Panc1 (cell line): ENCODE measurements at regions not wholly inside any gene's neighbourhood (a gene's known extent, or its start where the extent isn't known, plus 50 kb on each side); places are given as distances from the start of the nearest gene placed in this dataset.

Source experiments
- ATAC-seq: fragments of 200-7000 bp; cut with Tn5 transposase; 2 replicates; pipeline ENCODE4 v1.9.1; 2020; ENCODE audit warnings: mild to moderate bottlenecking, moderate library complexity
- BruUV-seq: library from RNA; stranded (reverse); fragments of 400-500 nt; replicated peaks from 2 replicates; lab custom pipeline; 2021; lab: Mats Ljungman, UMichigan
- CTCF ChIA-PET: fragments of 300-600 bp; sonication (Branson Sonifier 250); formaldehyde crosslinking; loops from one replicate; lab custom pipeline; 2022; ENCODE audit warnings: antibody characterized with exemption; lab: Charles Lee
- POLR2A ChIA-PET: fragments of 300-600 bp; sonication (Branson Sonifier 250); formaldehyde crosslinking; loops from one replicate; lab custom pipeline; 2022; ENCODE audit warnings: antibody characterized with exemption; lab: Charles Lee
- DNase-seq: peaks from one replicate; pipeline ENCODE4 v3.0.0-alpha.2; 2010; ENCODE audit warnings: low read depth, low spot score
- H3K27ac ChIP-seq: 2 replicates; pipeline ENCODE4 v1.5.1; 2011; ENCODE audit warnings: mild to moderate bottlenecking, low read length, inconsistent platforms
- H3K27me3 ChIP-seq: fragments of 200-500 bp; sonication (Bioruptor generic); 2 replicates; pipeline ENCODE4 v1.6.0; 2014; ENCODE audit warnings: low read length, inconsistent platforms; ENCODE audit not compliant: control insufficient read depth, insufficient read depth
- H3K36me3 ChIP-seq: fragments of 200-500 bp; sonication (Bioruptor generic); 2 replicates; pipeline ENCODE4 v1.5.1; 2014; ENCODE audit warnings: inconsistent platforms, mild to moderate bottlenecking, low read length, moderate library complexity; ENCODE audit not compliant: control insufficient read depth, insufficient read depth
- H3K4me1 ChIP-seq: 2 replicates; pipeline ENCODE4 v1.5.1; 2011; ENCODE audit warnings: inconsistent platforms, mild to moderate bottlenecking, low read length, moderate library complexity; ENCODE audit not compliant: control insufficient read depth, insufficient read depth
- H3K4me3 ChIP-seq, 2 experiments: 2 replicates each; pipeline ENCODE4 v1.5.1; 2011 to 2012; ENCODE audit warnings: low read depth in 2 of 2, low read length in 2 of 2, mild to moderate bottlenecking in 2 of 2, inconsistent platforms in 1 of 2, moderate library complexity in 1 of 2
- H3K9me3 ChIP-seq: fragments of 200-500 bp; sonication (Bioruptor generic); 2 replicates; pipeline ENCODE4 v1.5.1; 2014; ENCODE audit warnings: low read depth, mild to moderate bottlenecking, inconsistent platforms, low read length, moderate library complexity; ENCODE audit not compliant: control insufficient read depth, insufficient read depth
- CTCF ChIP-seq: fragments of 450-650 bp; IDR thresholded peaks from 2 replicates; pipeline ENCODE4 v1.5.1; 2017; ENCODE audit warnings: mild to moderate bottlenecking
- POLR2AphosphoS5 ChIP-seq: IDR thresholded peaks from 2 replicates; pipeline ENCODE4 v1.6.1; 2012; ENCODE audit warnings: mild to moderate bottlenecking, low read depth, low read length, moderate library complexity
- SIN3A ChIP-seq: IDR thresholded peaks from 2 replicates; pipeline ENCODE4 v1.6.1; 2012; ENCODE audit warnings: low read depth, mild to moderate bottlenecking, low read length, moderate library complexity, borderline replicate concordance; ENCODE audit not compliant: insufficient read depth
- TCF7L2 ChIP-seq: IDR thresholded peaks from 2 replicates; pipeline ENCODE4 v1.6.1; 2011; ENCODE audit warnings: mild to moderate bottlenecking, low read depth, low read length, inconsistent platforms
- in situ Hi-C: cut with HindIII; loops from 2 replicates; pipeline ENCODE4 v1.10.0; 2016; ENCODE audit warnings: low sequenced_read_pairs, low pct_unique_long_range_greater_than_20kb
- intact Hi-C: fragments of 100-400 bp; cut with micrococcal nuclease; formaldehyde crosslinking; loops from one replicate; pipeline ENCODE4 v1.10.0; 2022; ENCODE audit not compliant: unreplicated experiment
- TF ChIP-seq, protein P1 (sequence below), 2 experiments: IDR thresholded peaks; 2 replicates each; pipeline ENCODE4 v1.6.1; 2011 to 2012; ENCODE audit warnings: low read depth in 2 of 2, control low read depth in 1 of 2, low read length in 1 of 2, mild to moderate bottlenecking in 1 of 2, moderate library complexity in 1 of 2; ENCODE audit not compliant: insufficient read depth in 1 of 2

- no peaks in the 10 kb centered on the region for H3K27me3 ChIP-seq
- in situ Hi-C loops (no loop called here), intact Hi-C loops (no loop called here)
- ChIA-PET CTCF (no interaction called here), POLR2A (no interaction called here)
- DNase-seq (no peak), ATAC-seq (no peak)
- no peak overlapping the region for H3K4me3 ChIP-seq
- no peaks in the 10 kb centered on the region for H3K36me3 ChIP-seq
- no TSS peak for BruUV-seq
- TF ChIP-seq CTCF: no peak
- TF ChIP-seq, protein P1, sequence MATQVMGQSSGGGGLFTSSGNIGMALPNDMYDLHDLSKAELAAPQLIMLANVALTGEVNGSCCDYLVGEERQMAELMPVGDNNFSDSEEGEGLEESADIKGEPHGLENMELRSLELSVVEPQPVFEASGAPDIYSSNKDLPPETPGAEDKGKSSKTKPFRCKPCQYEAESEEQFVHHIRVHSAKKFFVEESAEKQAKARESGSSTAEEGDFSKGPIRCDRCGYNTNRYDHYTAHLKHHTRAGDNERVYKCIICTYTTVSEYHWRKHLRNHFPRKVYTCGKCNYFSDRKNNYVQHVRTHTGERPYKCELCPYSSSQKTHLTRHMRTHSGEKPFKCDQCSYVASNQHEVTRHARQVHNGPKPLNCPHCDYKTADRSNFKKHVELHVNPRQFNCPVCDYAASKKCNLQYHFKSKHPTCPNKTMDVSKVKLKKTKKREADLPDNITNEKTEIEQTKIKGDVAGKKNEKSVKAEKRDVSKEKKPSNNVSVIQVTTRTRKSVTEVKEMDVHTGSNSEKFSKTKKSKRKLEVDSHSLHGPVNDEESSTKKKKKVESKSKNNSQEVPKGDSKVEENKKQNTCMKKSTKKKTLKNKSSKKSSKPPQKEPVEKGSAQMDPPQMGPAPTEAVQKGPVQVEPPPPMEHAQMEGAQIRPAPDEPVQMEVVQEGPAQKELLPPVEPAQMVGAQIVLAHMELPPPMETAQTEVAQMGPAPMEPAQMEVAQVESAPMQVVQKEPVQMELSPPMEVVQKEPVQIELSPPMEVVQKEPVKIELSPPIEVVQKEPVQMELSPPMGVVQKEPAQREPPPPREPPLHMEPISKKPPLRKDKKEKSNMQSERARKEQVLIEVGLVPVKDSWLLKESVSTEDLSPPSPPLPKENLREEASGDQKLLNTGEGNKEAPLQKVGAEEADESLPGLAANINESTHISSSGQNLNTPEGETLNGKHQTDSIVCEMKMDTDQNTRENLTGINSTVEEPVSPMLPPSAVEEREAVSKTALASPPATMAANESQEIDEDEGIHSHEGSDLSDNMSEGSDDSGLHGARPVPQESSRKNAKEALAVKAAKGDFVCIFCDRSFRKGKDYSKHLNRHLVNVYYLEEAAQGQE (IDR thresholded peaks at IDR 0.05; ENCODE audit: insufficient read depth in 1 of 2, low read depth in 2 of 2, low read length in 1 of 2): no peak
- no peak for TF ChIP-seq POLR2AphosphoS5
- no peak for TF ChIP-seq SIN3A
- TF ChIP-seq TCF7L2: no peak
- H3K9me3 ChIP-seq: no peaks in the 10 kb centered on the region
- H3K27ac ChIP-seq: no peak overlapping the region
- H3K4me1 ChIP-seq: no peaks in the 10 kb centered on the region
Measured at GRCh38 chr17:69773081-69773480, 301.9 kb upstream of the KCNJ16 start.

- H3K27ac ChIP-seq: no peak overlapping the region
- no peaks in the 10 kb centered on the region for H3K9me3 ChIP-seq
- CTCF ChIA-PET: no interaction called here
- no peaks in the 10 kb centered on the region for H3K4me1 ChIP-seq
- DNase-seq (no peak), ATAC-seq (no peak)
- no peaks in the 10 kb centered on the region for H3K36me3 ChIP-seq
- TF ChIP-seq, protein P1 (IDR thresholded peaks at IDR 0.05; ENCODE audit: insufficient read depth in 1 of 2, low read depth in 2 of 2, low read length in 1 of 2): no peak
- TF ChIP-seq CTCF: no peak
- no peak for TF ChIP-seq TCF7L2
- TF ChIP-seq POLR2AphosphoS5: no peak
- TF ChIP-seq SIN3A: no peak
- POLR2A ChIA-PET: no interaction called here
- H3K4me3 ChIP-seq: no peak overlapping the region
- intact Hi-C loops (no loop called here), in situ Hi-C loops (no loop called here)
- H3K27me3 ChIP-seq: no peaks in the 10 kb centered on the region
- BruUV-seq: no TSS peak
Measured at GRCh38 chr17:69779378-69780214, 295.4 kb upstream of the KCNJ16 start.
